Heart right ventricle (tissue), 16 donors: ENCODE measurements at regions not wholly inside any gene's neighbourhood (a gene's known extent, or its start where the extent isn't known, plus 50 kb on each side); places are given as distances from the start of the nearest gene placed in this dataset.
A peak's percentile ranks its signal among the peaks of the same experiment; 100 is the strongest.

Experiments used
- ATAC-seq, 8 donors: fragments of 200-7000 bp; cut with Tn5 transposase; one replicate each; pipeline ENCODE4 v1.9.1; 2020; ENCODE audit warnings: mild to moderate bottlenecking in 8 of 8, moderate library complexity in 8 of 8, moderate number of reproducible peaks in 1 of 8
- DNase-seq, 2 donors: peaks; one replicate each; pipeline ENCODE4 v3.0.0-alpha.2; 2020
- H3K27ac ChIP-seq, 10 donors: fragments of 200-600 bp; sonication (generic) in 2 of 10; one replicate each; pipeline versions ENCODE4 v1.5.0 to v1.8.0; 2020 to 2022; ENCODE audit warnings: mild to moderate bottlenecking in 3 of 10
- H3K27me3 ChIP-seq, 7 donors: fragments of 200-600 bp; one replicate each; pipeline ENCODE4 v1.8.0; 2021 to 2022; ENCODE audit warnings: mild to moderate bottlenecking in 2 of 7
- H3K36me3 ChIP-seq, 9 donors: fragments of 200-600 bp; sonication (generic) in 1 of 9; one replicate each; pipeline versions ENCODE4 v1.5.0 to v1.8.0; 2020 to 2022; ENCODE audit warnings: mild to moderate bottlenecking in 2 of 9
- H3K4me1 ChIP-seq, 9 donors: fragments of 200-600 bp; sonication (generic) in 1 of 9; one replicate each; pipeline versions ENCODE4 v1.5.0 to v1.8.0; 2020 to 2022; ENCODE audit warnings: mild to moderate bottlenecking in 4 of 9
- H3K4me3 ChIP-seq, 10 donors: fragments of 200-600 bp; sonication (generic) in 2 of 10; one replicate each; pipeline versions ENCODE4 v1.5.0 to v1.8.0; 2020 to 2022; ENCODE audit warnings: mild to moderate bottlenecking in 7 of 10, moderate library complexity in 2 of 10
- H3K9me3 ChIP-seq, 11 donors: fragments of 200-600 bp in 10 of 11; sonication (generic) in 2 of 11; one replicate each; pipeline versions ENCODE4 v1.5.0 to v1.8.0; 2013 to 2022; ENCODE audit warnings: mild to moderate bottlenecking in 2 of 11, control low read depth in 1 of 11, moderate library complexity in 1 of 11
- CTCF ChIP-seq, 9 donors: fragments of 200-600 bp; sonication (generic) in 2 of 9; IDR thresholded peaks; one replicate each; pipeline versions ENCODE4 v1.5.0 to v1.8.0; 2021 to 2022; ENCODE audit warnings: antibody characterized with exemption in 9 of 9, mild to moderate bottlenecking in 5 of 9, moderate library complexity in 1 of 9
- WGBS, 2 donors: extraction: QIAGEN DNeasy Blood & Tissue Kit; methylation state at CpG; one replicate each; pipeline ENCODE4 v1.1.7; 2013; ENCODE audit warnings: inconsistent platforms in 1 of 2; 5-methylcytosine and 5-hydroxymethylcytosine counted together
- intact Hi-C, 10 donors: fragments of 100-400 bp; cut with DNase I; formaldehyde crosslinking; loops; one replicate each; pipeline versions ENCODE4 v1.11.1 to v1.14.2; 2022
- donor health status: Arrhythmogenic right ventricular cardiomyopathy.
- donor health status: ischemic (EF 13 %, LVEDD 7.1; RV severe dilation, severe dysfunction).
- donor health status: healthy with polysubstance abuse.
- donor health status: DM: no; HTN: yes; CAD: no.
- donor health status: DM: no; HTN: no; CAD: no.
- donor health status: ischemic (EF 25% LVEDD 6.9; RV normal size, moderate dysfunction).
- donor health status: ischemic (EF 25% LVEDD 5.7; RV mildly dilated, moderate dysfunction).
- donor health status: healthy.
- donor health status: DM: yes; HTN: yes; CAD: no.
- donor health status: Ischemic cardiomyopathy.
- donor health status: ischemic (EF 35%, LVEDD 5.7; RV mildly dilated, moderate dysfunction).
- donor health status: nonischemic (EF 11% LVEDD 7.7; RV severe dilation, severe dysfunction).
- donor health status: DM: yes; HTN: yes; CAD: no.
- donor health status: PGD.
- donor health status: ischemic (EF 29% LVEDD 5.4; RV normal size, mild dysfunction).
- donor health status: nonischemic (EF 23%, LVEDD 6.1; RV moderate dilation, normal function).

- Histone ChIP-seq H3K27ac (peak overlapping the region in 1 of 10 donors; percentile 77), H3K36me3 (no peaks in the 10 kb centered on the region), H3K27me3 (no peaks in the 10 kb centered on the region), H3K9me3 (peaks cover 0 to 8% (median 0%) of the 10 kb centered on the region in 11 donors), H3K4me1 (peaks cover 0 to 32% (median 0%) of the 10 kb centered on the region in 9 donors), H3K4me3 (no peak overlapping the region)
- WGBS, 2 donors: 80 to 82% methylated on average over 2 of the region's 2 CpGs
- no peak for ATAC-seq
- no peak for DNase-seq
- intact Hi-C loops: no loop called here
- no peak for TF ChIP-seq CTCF (IDR thresholded peaks at IDR 0.05)
These were observed 467.4 kb upstream of the CITED2 start for GRCh38 chr6:139841794-139842215.

GRCh38 chr6:139839506-139840156, 465.2 kb upstream of the CITED2 start:
- Histone ChIP-seq H3K27ac (peak overlapping the region in 4 of 10 donors; percentile 19 to 60 (median 24)), H3K4me1 (peaks cover 0 to 23% (median 0%) of the 10 kb centered on the region in 9 donors), H3K4me3 (peak overlapping the region in 2 of 10 donors; percentile 8 to 17), H3K9me3 (peaks cover 0 to 8% (median 0%) of the 10 kb centered on the region in 11 donors), H3K27me3 (no peaks in the 10 kb centered on the region), H3K36me3 (no peaks in the 10 kb centered on the region)
- WGBS, 2 donors: 77 to 84% methylated on average over 7 of the region's 7 CpGs
- intact Hi-C loops: no loop called here
- ATAC-seq: peak; percentile 26 to 91 (median 79)
- no peak for TF ChIP-seq CTCF (IDR thresholded peaks at IDR 0.05)
- DNase-seq: peak in 1 of 2 donors; percentile 26

- WGBS, 2 donors: 64 to 79% methylated on average over 5 of the region's 5 CpGs
- Histone ChIP-seq H3K4me1 (peaks cover 0 to 8% (median 5%) of the 10 kb centered on the region in 9 donors), H3K4me3 (no peak overlapping the region), H3K27ac (no peak overlapping the region), H3K36me3 (no peaks in the 10 kb centered on the region), H3K9me3 (peaks cover 0 to 8% (median 0%) of the 10 kb centered on the region in 11 donors), H3K27me3 (no peaks in the 10 kb centered on the region)
- no peak for TF ChIP-seq CTCF (IDR thresholded peaks at IDR 0.05)
- intact Hi-C loops: no loop called here
- no peak for DNase-seq
- ATAC-seq: no peak
These were observed 459.8 kb upstream of the CITED2 start for GRCh38 chr6:139834232-139834631.

GRCh38 chr6:139833592-139833991, 459.1 kb upstream of the CITED2 start:
- peaks cover 0 to 15% (median 10%) of the 10 kb centered on the region in 9 donors for H3K4me1 ChIP-seq
- WGBS, 2 donors: 91 to 96% methylated on average over 4 of the region's 4 CpGs
- H3K36me3 ChIP-seq: no peaks in the 10 kb centered on the region
- no peak for TF ChIP-seq CTCF (IDR thresholded peaks at IDR 0.05)
- no peak overlapping the region for H3K4me3 ChIP-seq
- ATAC-seq (peak in 1 of 8 donors; percentile 15), DNase-seq (no peak)
- H3K27ac ChIP-seq: no peak overlapping the region
- H3K27me3 ChIP-seq: no peaks in the 10 kb centered on the region
- peaks cover 0 to 3% (median 0%) of the 10 kb centered on the region in 11 donors for H3K9me3 ChIP-seq
- intact Hi-C loops: no loop called here
